Trophoblast cell (in vitro differentiated cells and primary cell): ENCODE measurements at regions not wholly inside any gene's neighbourhood (a gene's known extent, or its start where the extent isn't known, plus 50 kb on each side); places are given as distances from the start of the nearest gene placed in this dataset.
"Not testable (repeated sequence)": the region's sequence is repeated elsewhere in the genome, so short reads cannot be mapped to it uniquely, and the experiment has no call there.

Experiments used
- DNase-seq, 2 donors: peaks; one replicate each; pipeline ENCODE4 v3.0.0-alpha.2; 2016
- H2AFZ ChIP-seq: 2 replicates; pipeline ENCODE4 v1.6.1; 2013; ENCODE audit warnings: low read length, moderate library complexity, mild to moderate bottlenecking; ENCODE audit not compliant: insufficient read depth, poor library complexity
- H2AK5ac ChIP-seq: 2 replicates; pipeline ENCODE4 v1.6.1; 2013; ENCODE audit warnings: mild to moderate bottlenecking, low read length
- H2BK120ac ChIP-seq: 2 replicates; pipeline ENCODE4 v1.6.1; 2013; ENCODE audit warnings: low read length, mild to moderate bottlenecking, moderate library complexity; ENCODE audit not compliant: insufficient read depth, poor library complexity
- H2BK12ac ChIP-seq: 2 replicates; pipeline ENCODE4 v1.6.1; 2013; ENCODE audit warnings: mild to moderate bottlenecking, low read length, moderate library complexity
- H2BK5ac ChIP-seq: 2 replicates; pipeline ENCODE4 v1.6.1; 2013; ENCODE audit warnings: low read length, low read depth, moderate library complexity, mild to moderate bottlenecking; ENCODE audit not compliant: poor library complexity
- H3K14ac ChIP-seq: 2 replicates; pipeline ENCODE4 v1.6.1; 2013; ENCODE audit warnings: mild to moderate bottlenecking, low read length
- H3K18ac ChIP-seq: 2 replicates; pipeline ENCODE4 v1.6.1; 2013; ENCODE audit warnings: mild to moderate bottlenecking, low read length
- H3K23ac ChIP-seq: 2 replicates; pipeline ENCODE4 v1.6.1; 2013; ENCODE audit warnings: low read length
- H3K27ac ChIP-seq: 2 replicates; pipeline ENCODE4 v1.5.1; 2013; ENCODE audit warnings: low read depth, mild to moderate bottlenecking, inconsistent platforms, low read length, moderate library complexity
- H3K27me3 ChIP-seq: 2 replicates; pipeline ENCODE4 v1.6.1; 2013; ENCODE audit warnings: inconsistent platforms, mild to moderate bottlenecking, low read length, moderate library complexity; ENCODE audit not compliant: insufficient read depth
- H3K36me3 ChIP-seq, 2 experiments: 1 replicate in 1 of 2; 2 replicates in 1 of 2; pipeline ENCODE4 v1.6.1; 2013; ENCODE audit warnings: low read length in 2 of 2, mild to moderate bottlenecking in 2 of 2, moderate library complexity in 1 of 2; ENCODE audit not compliant: insufficient read depth in 2 of 2, control insufficient read depth in 1 of 2
- H3K4ac ChIP-seq: 2 replicates; pipeline ENCODE4 v1.6.1; 2013; ENCODE audit warnings: low read depth, mild to moderate bottlenecking, low read length, moderate library complexity
- H3K4me1 ChIP-seq, 2 experiments: 1 replicate in 1 of 2; 2 replicates in 1 of 2; pipeline ENCODE4 v1.6.1; 2013; ENCODE audit warnings: low read length in 2 of 2, mild to moderate bottlenecking in 2 of 2, moderate library complexity in 1 of 2; ENCODE audit not compliant: insufficient read depth in 2 of 2, control insufficient read depth in 1 of 2
- H3K4me2 ChIP-seq: 2 replicates; pipeline ENCODE4 v1.6.1; 2013; ENCODE audit warnings: inconsistent platforms, mild to moderate bottlenecking, low read length, moderate library complexity
- H3K4me3 ChIP-seq: 2 replicates; pipeline ENCODE4 v1.5.1; 2013; ENCODE audit warnings: mild to moderate bottlenecking, low read depth, low read length, inconsistent platforms
- H3K79me1 ChIP-seq: one replicate; pipeline ENCODE4 v1.6.1; 2013; ENCODE audit warnings: low read length
- H3K79me2 ChIP-seq: 2 replicates; pipeline ENCODE4 v1.6.1; 2013; ENCODE audit warnings: low read length, mild to moderate bottlenecking; ENCODE audit not compliant: control insufficient read depth, insufficient read depth, poor library complexity
- H3K9ac ChIP-seq: 2 replicates; pipeline ENCODE4 v1.6.1; 2013; ENCODE audit warnings: mild to moderate bottlenecking, low read length
- H3K9me3 ChIP-seq: 2 replicates; pipeline ENCODE4 v1.6.1; 2013; ENCODE audit warnings: low read depth, mild to moderate bottlenecking, control low read depth, inconsistent platforms, low read length; ENCODE audit not compliant: insufficient read depth
- H4K12ac ChIP-seq: 2 replicates; pipeline ENCODE4 v1.6.1; 2013; ENCODE audit warnings: low read depth, mild to moderate bottlenecking, low read length, moderate library complexity
- H4K8ac ChIP-seq: 2 replicates; pipeline ENCODE4 v1.6.1; 2013; ENCODE audit warnings: low read depth, mild to moderate bottlenecking, low read length, moderate library complexity
- H4K91ac ChIP-seq: one replicate; pipeline ENCODE4 v1.6.1; 2013; ENCODE audit warnings: low read depth, mild to moderate bottlenecking, low read length, moderate library complexity
- WGBS: extraction: QIAGEN DNeasy Blood & Tissue Kit; methylation state at CpG from one replicate; pipeline ENCODE4 v1.1.7; 2013; ENCODE audit warnings: missing lambda C conversion rate; ENCODE audit not compliant: insufficient read length, insufficient coverage; ENCODE audit errors: extremely low coverage; 5-methylcytosine and 5-hydroxymethylcytosine counted together

GRCh38 chrX:1853447-1853846, 238.6 kb downstream of the ASMT start:
- Histone ChIP-seq H3K18ac (no peak overlapping the region), H3K4me3 (no peak overlapping the region), H3K79me1 (no peaks in the 10 kb centered on the region), H3K14ac (no peak overlapping the region), H3K9me3 (no peaks in the 10 kb centered on the region), H3K27me3 (no peaks in the 10 kb centered on the region), H3K36me3 (no peaks in the 10 kb centered on the region), H4K91ac (no peak overlapping the region), H3K9ac (no peak overlapping the region), H3K23ac (no peak overlapping the region), H3K4me2 (no peak overlapping the region), H4K12ac (no peak overlapping the region), H3K4me1 (no peaks in the 10 kb centered on the region), H2AFZ (no peak overlapping the region), H2BK12ac (no peak overlapping the region), H2AK5ac (no peak overlapping the region), H2BK5ac (no peak overlapping the region), H3K79me2 (no peaks in the 10 kb centered on the region), H3K27ac (no peak overlapping the region), H3K4ac (no peak overlapping the region), H4K8ac (no peak overlapping the region), H2BK120ac (no peak overlapping the region)
- no peak for DNase-seq
- 100% methylated on average over 2 of the region's 3 CpGs for WGBS

- Histone ChIP-seq H4K12ac (no peak overlapping the region), H4K91ac (no peak overlapping the region), H3K23ac (no peak overlapping the region), H3K4ac (no peak overlapping the region), H3K4me2 (no peak overlapping the region), H2BK5ac (no peak overlapping the region), H3K36me3 (no peaks in the 10 kb centered on the region), H3K14ac (no peak overlapping the region), H2BK12ac (no peak overlapping the region), H2AK5ac (no peak overlapping the region), H3K79me1 (no peaks in the 10 kb centered on the region), H3K18ac (no peak overlapping the region), H3K27ac (no peak overlapping the region), H4K8ac (no peak overlapping the region), H3K9me3 (no peaks in the 10 kb centered on the region), H3K9ac (no peak overlapping the region), H3K27me3 (no peaks in the 10 kb centered on the region), H3K79me2 (no peaks in the 10 kb centered on the region), H2AFZ (no peak overlapping the region), H2BK120ac (no peak overlapping the region), H3K4me1 (no peaks in the 10 kb centered on the region), H3K4me3 (no peak overlapping the region)
- DNase-seq = peak; percentile 52 to 57
- WGBS = no CpG with 5 or more reads among the region's 3 CpGs
Observed at GRCh38 chrX:1853916-1854315, 239.1 kb downstream of the ASMT start.

- not testable (repeated sequence) for H2BK12ac ChIP-seq, H3K4me2 ChIP-seq, H4K91ac ChIP-seq, DNase-seq, H3K4me3 ChIP-seq, H2BK120ac ChIP-seq, H3K79me1 ChIP-seq, H3K36me3 ChIP-seq, H4K12ac ChIP-seq, H3K18ac ChIP-seq, H3K4me1 ChIP-seq, H3K9ac ChIP-seq, H3K27ac ChIP-seq, H3K4ac ChIP-seq, H2AFZ ChIP-seq, H2AK5ac ChIP-seq, H3K23ac ChIP-seq, H3K79me2 ChIP-seq, H3K9me3 ChIP-seq, H3K27me3 ChIP-seq, H2BK5ac ChIP-seq, H4K8ac ChIP-seq, H3K14ac ChIP-seq
- WGBS = no CpG with 5 or more reads among the region's 10 CpGs
Observed at GRCh38 chrX:1854861-1855260, 240.0 kb downstream of the ASMT start.

DNA sequence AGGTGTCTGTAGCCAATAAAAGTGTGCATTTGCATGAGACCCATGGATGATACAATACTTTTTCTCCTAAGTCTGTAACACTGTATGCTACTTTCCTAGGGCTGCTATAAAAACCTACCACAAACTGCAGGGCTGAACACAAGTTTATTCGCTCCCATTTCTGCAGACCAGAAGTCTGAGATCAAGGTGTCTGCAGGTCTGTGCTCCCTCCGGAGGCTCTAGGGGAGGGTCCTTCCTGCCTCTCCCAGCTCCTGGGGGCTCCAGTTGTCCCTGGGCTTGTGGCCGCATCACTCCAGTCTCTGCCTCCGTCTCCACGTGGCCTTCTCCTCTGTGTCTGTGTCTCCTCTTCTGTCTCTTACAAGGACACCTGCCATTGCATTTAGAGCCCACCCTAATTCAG, 244.4 kb downstream of the ASMT start:
- not testable (repeated sequence) for H4K8ac ChIP-seq, H3K9ac ChIP-seq, H2BK12ac ChIP-seq, H2AK5ac ChIP-seq, H4K12ac ChIP-seq, H3K79me2 ChIP-seq, DNase-seq, H2BK5ac ChIP-seq, H3K9me3 ChIP-seq, H4K91ac ChIP-seq, H3K4me1 ChIP-seq, H3K14ac ChIP-seq, H3K23ac ChIP-seq, H2AFZ ChIP-seq, H2BK120ac ChIP-seq, H3K27ac ChIP-seq, H3K18ac ChIP-seq, H3K27me3 ChIP-seq, H3K4me2 ChIP-seq, H3K4me3 ChIP-seq, H3K36me3 ChIP-seq, H3K79me1 ChIP-seq, H3K4ac ChIP-seq
- no CpG with 5 or more reads among the region's 5 CpGs for WGBS
